Lung (tissue), 11 donors: ENCODE measurements at regions not wholly inside any gene's neighbourhood (a gene's known extent, or its start where the extent isn't known, plus 50 kb on each side); places are given as distances from the start of the nearest gene placed in this dataset.
"Not testable (repeated sequence)": the region's sequence is repeated elsewhere in the genome, so short reads cannot be mapped to it uniquely, and the experiment has no call there.

ENCODE experiments used
- ATAC-seq: fragments of 200-7000 bp; cut with Tn5 transposase; one replicate; pipeline ENCODE4 v1.9.1; 2020; ENCODE audit warnings: moderate number of reproducible peaks; ENCODE audit not compliant: insufficient read depth, low FRiP score
- DNase-seq, 3 donors: peaks; one replicate each; pipeline ENCODE4 v3.0.0-alpha.2; 2013 to 2017
- H3K27ac ChIP-seq, 2 donors: one replicate each; pipeline ENCODE4 v1.5.1; 2013; ENCODE audit warnings: mild to moderate bottlenecking in 2 of 2, moderate library complexity in 2 of 2, control low read depth in 1 of 2, inconsistent platforms in 1 of 2, low read depth in 1 of 2, low read length in 1 of 2
- H3K27me3 ChIP-seq, 3 donors: one replicate each; pipeline ENCODE4 v1.5.1; 2013; ENCODE audit warnings: low read length in 2 of 3; ENCODE audit not compliant: control insufficient read depth in 3 of 3, insufficient read depth in 3 of 3
- H3K36me3 ChIP-seq, 4 donors: one replicate each; pipeline ENCODE4 v1.5.1; 2013; ENCODE audit warnings: low read length in 4 of 4, mild to moderate bottlenecking in 1 of 4, moderate library complexity in 1 of 4; ENCODE audit not compliant: control insufficient read depth in 4 of 4, insufficient read depth in 4 of 4
- H3K4me1 ChIP-seq, 5 donors: one replicate each; pipeline ENCODE4 v1.5.1; 2013; ENCODE audit warnings: low read length in 5 of 5, mild to moderate bottlenecking in 2 of 5, moderate library complexity in 1 of 5; ENCODE audit not compliant: control insufficient read depth in 5 of 5, insufficient read depth in 5 of 5
- H3K4me3 ChIP-seq: one replicate; pipeline ENCODE4 v1.5.1; 2013; ENCODE audit warnings: mild to moderate bottlenecking, control low read depth, moderate library complexity
- H3K9ac ChIP-seq, 2 donors: one replicate each; pipeline ENCODE4 v1.5.1; 2013; ENCODE audit warnings: low read length in 2 of 2, control low read depth in 1 of 2; ENCODE audit not compliant: insufficient read depth in 1 of 2
- H3K9me3 ChIP-seq, 4 donors: one replicate each; pipeline ENCODE4 v1.5.1; 2013; ENCODE audit warnings: low read length in 3 of 4, mild to moderate bottlenecking in 1 of 4, moderate library complexity in 1 of 4; ENCODE audit not compliant: control insufficient read depth in 4 of 4, insufficient read depth in 3 of 4
- CTCF ChIP-seq: IDR thresholded peaks from 2 replicates; pipeline ENCODE4 v1.5.1; 2012; ENCODE audit warnings: mild to moderate bottlenecking; ENCODE audit errors: control extremely low read depth, extremely low read depth
- WGBS, 2 donors: extraction: QIAGEN DNeasy Blood & Tissue Kit; methylation state at CpG; one replicate each; pipeline ENCODE4 v1.1.7; 2013; 5-methylcytosine and 5-hydroxymethylcytosine counted together
- donor health status: control.
- donor health status: control.
- donor health status: Bipolar disorder and iron deficiency.
- donor health status: healthy.
- donor health status: DM: yes; HTN: yes; CAD: no.

GRCh38 chr12:75798136-75798926 is 233.2 kb downstream of the PHLDA1 start:
- Histone ChIP-seq H3K9me3 (no peaks in the 10 kb centered on the region), H3K9ac (no peak overlapping the region), H3K27ac (no peak overlapping the region), H3K36me3 (no peaks in the 10 kb centered on the region), H3K27me3 (no peaks in the 10 kb centered on the region), H3K4me1 (peaks cover 0 to 4% (median 0%) of the 10 kb centered on the region in 5 donors), H3K4me3 (no peak overlapping the region)
- no peak for TF ChIP-seq CTCF
- ATAC-seq (no peak), DNase-seq (no peak)
- WGBS, 2 donors: 76 to 83% methylated on average over 4 of the region's 4 CpGs

- Histone ChIP-seq H3K4me1 (peaks cover 0 to 4% (median 0%) of the 10 kb centered on the region in 5 donors), H3K27ac (no peak overlapping the region), H3K9me3 (no peaks in the 10 kb centered on the region), H3K27me3 (no peaks in the 10 kb centered on the region), H3K9ac (no peak overlapping the region), H3K36me3 (no peaks in the 10 kb centered on the region), H3K4me3 (no peak overlapping the region)
- no peak for TF ChIP-seq CTCF
- DNase-seq: no peak
- no peak for ATAC-seq
Measured at GRCh38 chr12:75795125-75795524, 236.5 kb downstream of the PHLDA1 start.

- no peak for DNase-seq
- Histone ChIP-seq H3K4me1 (no peaks in the 10 kb centered on the region), H3K4me3 (no peak overlapping the region), H3K36me3 (no peaks in the 10 kb centered on the region), H3K27ac (no peak overlapping the region), H3K9me3 (no peaks in the 10 kb centered on the region), H3K9ac (no peak overlapping the region), H3K27me3 (no peaks in the 10 kb centered on the region)
- no peak for ATAC-seq
- TF ChIP-seq CTCF: no peak
- whole genome bisulfite sequencing, 2 donors: 0% methylated on average over 1 of the region's 1 CpG
Measured at GRCh38 chr12:75792687-75793086, 238.9 kb downstream of the PHLDA1 start.

- no peaks in the 10 kb centered on the region for H3K27me3 ChIP-seq
Measured at GRCh38 chr12:75790219-75790618, 241.4 kb downstream of the PHLDA1 start.

GRCh38 chr12:75787146-75787545 is 244.4 kb downstream of the PHLDA1 start:
- not testable (repeated sequence) for H3K4me3 ChIP-seq, H3K9ac ChIP-seq, H3K4me1 ChIP-seq, ATAC-seq, DNase-seq, H3K9me3 ChIP-seq, H3K27ac ChIP-seq, H3K27me3 ChIP-seq, H3K36me3 ChIP-seq
- 100% methylated on average over 2 of the region's 2 CpGs for WGBS, 2 donors

More at GRCh38 chr12:75790219-75790618, 241.4 kb downstream of the PHLDA1 start:
- H3K4me1 ChIP-seq: no peaks in the 10 kb centered on the region
- no peaks in the 10 kb centered on the region for H3K9me3 ChIP-seq
- H3K36me3 ChIP-seq: no peaks in the 10 kb centered on the region
- no peak overlapping the region for H3K9ac ChIP-seq
- DNase-seq (no peak), ATAC-seq (no peak)
- H3K27ac ChIP-seq: no peak overlapping the region
- no peak overlapping the region for H3K4me3 ChIP-seq
- TF ChIP-seq CTCF: no peak
